ENCODE measurements at regions not wholly inside any gene's neighbourhood (a gene's known extent, or its start where the extent isn't known, plus 50 kb on each side); places are given as distances from the start of the nearest gene placed in this dataset.

GRCh38 chr13:57784633-57785032 lies 153.1 kb downstream of the PCDH17 start:
- no peak for DNase-seq (ENCODE audit: low read depth, low spot score)

DNA sequence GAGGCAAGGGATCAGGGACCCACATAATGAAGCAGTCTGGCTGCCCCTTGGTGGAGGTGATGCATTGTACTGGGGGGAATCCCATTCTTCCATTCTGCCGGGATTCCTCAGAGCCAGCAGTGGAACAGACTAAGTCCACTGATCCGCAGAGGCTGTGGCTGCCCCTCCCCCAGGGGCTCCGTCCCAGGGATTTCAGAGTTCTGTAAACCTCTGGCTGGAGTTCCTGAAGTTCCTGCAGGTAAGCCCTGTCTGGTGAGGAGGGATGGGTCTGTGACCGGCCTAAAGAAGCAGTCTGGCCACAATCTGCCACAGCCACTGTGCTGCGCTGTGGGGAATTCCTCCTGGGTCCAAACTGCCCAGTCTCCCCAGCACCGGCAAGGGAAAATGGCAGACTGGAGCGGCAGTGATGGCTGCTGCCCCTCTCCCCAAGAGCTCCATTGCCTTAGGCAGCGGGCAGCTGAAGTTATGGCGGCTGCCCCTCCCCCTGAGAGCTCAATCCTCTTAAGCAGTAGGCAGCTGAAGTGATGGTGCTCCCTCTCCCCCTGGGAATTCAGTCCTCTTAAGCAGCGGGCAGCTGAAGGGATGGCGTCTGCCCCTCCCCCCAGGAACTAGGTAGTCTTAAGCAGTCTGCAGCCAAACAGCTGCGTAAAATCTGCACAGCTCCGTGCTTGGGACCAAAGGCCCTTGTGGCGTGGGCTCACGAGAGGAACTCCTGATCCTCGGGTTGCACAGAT lies 155.7 kb downstream of the PCDH17 start:
- DNase-seq (ENCODE audit: low read depth, low spot score), result no peak

DNA sequence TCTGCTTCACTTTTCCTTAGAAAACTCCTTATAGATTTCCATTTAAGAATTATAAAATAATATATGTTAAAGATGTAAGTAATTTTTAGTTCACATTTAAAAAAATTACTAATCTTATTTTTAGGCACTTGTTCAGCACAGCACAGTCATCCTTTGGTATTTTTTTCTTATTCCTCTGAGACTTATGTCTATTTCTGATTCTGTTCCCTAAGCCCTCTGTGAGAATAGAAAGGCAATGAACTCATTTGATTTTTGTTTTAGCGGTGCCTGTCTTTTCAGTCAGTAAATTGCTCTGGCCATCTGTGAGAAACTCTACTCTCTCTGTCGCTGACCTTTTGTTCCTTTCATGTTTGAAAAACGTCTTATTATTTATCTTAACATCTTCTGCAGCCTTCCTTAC lies 168.1 kb downstream of the PCDH17 start:
- DNase-seq (ENCODE audit: low read depth, low spot score), result no peak

DNA sequence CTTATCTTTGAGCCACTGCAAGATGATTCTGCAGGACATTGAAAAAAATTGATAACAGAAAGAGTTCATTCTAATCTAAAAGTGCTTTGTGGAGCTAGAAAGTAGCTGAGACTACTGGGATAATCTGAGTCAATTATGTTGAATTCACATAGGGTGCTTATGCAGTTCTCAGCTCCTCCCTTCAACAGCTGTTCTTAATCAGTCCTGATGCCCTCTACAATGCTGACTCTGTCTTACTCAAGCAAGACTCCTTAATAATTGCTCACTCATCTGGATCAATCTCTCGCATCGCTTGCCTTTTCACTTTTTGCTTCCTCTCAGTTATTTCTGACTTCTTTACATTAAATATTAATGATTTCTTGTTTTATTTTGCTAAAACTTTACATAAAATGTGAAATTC lies 182.1 kb downstream of the PCDH17 start:
- DNase-seq (ENCODE audit: low read depth, low spot score), result no peak

GRCh38 chr13:57815600-57815999 lies 184.1 kb downstream of the PCDH17 start:
- no peak for DNase-seq (ENCODE audit: low read depth, low spot score)

DNA sequence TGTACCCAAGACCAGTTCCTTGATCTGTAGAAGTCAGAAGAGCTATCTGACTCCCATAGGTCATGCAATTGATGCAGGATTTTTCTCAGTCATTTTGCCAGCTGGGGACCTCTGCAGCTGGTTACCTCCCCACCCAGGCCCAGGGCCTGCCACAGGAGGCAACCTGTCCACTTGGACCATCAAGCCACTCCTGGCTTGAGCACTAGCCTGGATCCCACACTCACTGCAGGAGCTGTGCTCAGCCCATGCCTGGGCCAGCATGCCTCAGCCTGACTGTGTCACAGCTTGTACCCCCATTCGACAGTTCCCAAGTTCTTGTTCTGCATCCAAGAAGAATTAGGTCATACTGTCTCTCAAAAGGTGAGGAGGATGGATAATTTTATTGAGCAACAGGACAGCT lies 189.4 kb downstream of the PCDH17 start:
- no peak for DNase-seq (ENCODE audit: low read depth, low spot score)

- no peak for DNase-seq (ENCODE audit: low read depth, low spot score)
These were observed 192.2 kb downstream of the PCDH17 start for GRCh38 chr13:57823704-57824103.

DNA sequence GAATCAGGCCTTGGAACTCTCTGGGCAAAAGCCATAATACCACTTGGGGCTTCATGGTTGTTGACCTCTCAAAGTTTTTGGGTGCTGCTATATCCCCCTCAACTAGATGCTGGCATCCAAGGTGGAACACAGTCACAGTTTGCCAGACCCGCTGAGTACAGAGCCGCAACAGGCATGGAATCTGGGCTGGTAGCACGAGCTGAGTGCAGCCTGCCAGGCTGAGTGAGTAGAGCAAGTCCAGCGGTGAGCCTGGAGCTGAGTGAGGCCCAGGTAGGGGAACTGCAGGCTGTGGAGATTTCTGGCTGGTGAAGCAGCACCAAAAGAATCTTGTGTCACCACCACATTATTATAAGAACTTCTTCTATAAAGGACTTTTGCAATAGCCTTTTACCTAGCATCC lies 192.6 kb downstream of the PCDH17 start:
- DNase-seq (ENCODE audit: low read depth, low spot score), result no peak

DNA sequence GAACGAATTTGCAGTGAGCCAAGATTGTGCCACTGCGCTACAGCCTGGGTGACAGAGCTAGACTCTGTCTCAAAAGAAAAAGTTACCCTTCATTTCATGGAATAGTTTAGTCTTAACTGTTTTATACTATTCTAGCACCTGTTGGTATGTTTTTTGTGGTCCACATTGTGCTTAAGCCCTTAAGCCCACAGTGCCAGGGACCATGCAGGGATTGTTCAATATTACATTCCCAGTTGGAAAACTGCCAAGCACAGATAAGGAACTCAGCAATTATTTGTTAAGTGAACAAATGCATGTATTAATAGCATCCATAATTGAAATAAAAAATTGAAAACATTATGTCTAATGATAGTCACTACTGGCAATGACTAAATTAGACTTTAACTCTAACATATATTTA lies 193.5 kb downstream of the PCDH17 start:
- no peak for DNase-seq (ENCODE audit: low read depth, low spot score)

DNA sequence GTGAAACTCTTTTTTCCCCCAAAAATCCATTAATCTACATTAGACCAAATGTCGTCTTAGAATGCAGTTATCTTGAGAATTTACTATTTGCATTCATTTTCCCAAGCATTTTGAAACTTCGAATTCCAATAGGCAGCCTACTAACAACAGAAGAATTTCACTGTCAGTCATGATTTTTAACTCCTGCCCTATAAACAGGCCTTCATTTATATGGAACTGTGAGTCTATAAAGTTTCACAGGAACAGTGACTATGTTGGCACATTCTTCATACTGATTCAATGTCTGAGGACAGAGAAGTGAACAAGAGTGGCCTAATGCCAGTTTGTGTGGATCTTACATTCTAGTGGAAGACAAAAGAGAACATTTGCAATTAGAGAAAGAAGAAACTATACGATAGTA lies 198.0 kb downstream of the PCDH17 start:
- DNase-seq (ENCODE audit: low read depth, low spot score), result no peak

GRCh38 chr13:57832187-57832586 lies 200.6 kb downstream of the PCDH17 start:
- DNase-seq (ENCODE audit: low read depth, low spot score), result no peak

GRCh38 chr13:57837801-57838200 lies 206.3 kb downstream of the PCDH17 start:
- DNase-seq (ENCODE audit: low read depth, low spot score), result no peak

DNA sequence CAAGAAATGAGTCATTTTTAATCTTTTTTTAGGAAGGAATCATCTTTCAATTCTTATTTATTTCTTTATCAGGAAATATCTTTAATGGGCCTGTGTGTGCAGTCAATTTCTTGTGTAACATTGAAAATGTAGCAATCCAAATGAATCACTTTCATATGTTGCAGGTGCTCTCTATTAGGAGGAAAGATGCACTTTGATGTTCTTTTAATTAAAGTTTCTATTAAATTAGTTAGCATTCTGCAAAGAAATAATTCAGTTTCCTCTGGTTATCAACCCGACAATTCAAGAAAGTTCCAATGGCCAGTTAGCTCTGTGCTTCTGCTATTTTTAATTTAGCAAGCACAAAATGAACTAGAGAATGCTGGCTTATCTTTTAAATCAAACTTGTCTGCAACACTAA lies 212.0 kb downstream of the PCDH17 start:
- no peak for DNase-seq (ENCODE audit: low read depth, low spot score)

DNA sequence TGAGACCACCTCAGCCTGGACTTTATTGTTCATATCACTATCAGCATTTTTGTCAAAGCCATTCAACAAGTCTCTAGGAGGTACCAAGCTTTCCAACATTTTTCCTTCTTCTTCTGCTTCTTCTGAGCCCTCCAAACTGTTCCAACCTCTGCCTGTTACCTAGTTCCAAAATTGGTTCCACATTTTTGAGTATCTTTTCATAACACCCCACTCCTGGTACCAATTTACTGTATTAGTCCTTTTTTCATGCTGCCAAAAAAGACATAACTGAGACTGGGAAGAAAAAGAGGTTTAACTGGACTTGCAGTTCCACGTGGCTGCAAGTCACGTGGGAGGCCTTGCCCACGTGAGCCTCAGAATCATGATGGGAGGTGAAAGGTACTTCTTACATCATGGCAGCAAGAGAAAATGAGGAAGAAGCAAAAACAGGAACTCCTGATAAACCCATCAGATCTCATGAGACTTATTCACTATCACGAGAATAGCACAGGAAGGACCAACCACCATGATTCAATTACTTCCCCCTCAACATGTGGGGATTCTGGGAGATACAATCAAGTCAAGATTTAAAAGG lies 215.1 kb downstream of the PCDH17 start:
- no peak for DNase-seq (ENCODE audit: low read depth, low spot score)

DNA sequence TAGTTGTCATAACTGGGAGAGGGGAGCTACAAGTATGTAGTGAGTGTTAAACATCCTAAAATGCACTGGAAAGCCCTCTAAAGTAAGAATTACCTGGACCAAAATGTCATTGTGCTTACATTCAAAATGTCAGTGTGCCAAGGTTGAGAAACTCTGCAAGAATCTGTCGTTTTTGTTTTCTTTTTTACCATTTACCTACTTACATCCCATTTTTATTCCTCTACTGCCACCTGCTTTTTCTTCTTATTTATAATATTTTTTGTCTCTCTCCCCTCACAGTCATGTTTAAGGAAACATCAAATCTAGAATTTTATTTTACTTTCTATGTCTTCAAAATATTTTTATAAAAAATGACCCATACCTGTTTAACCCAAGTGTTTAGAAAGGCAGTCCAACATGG lies 226.4 kb downstream of the PCDH17 start:
- no peak for DNase-seq (ENCODE audit: low read depth, low spot score)

- no peak for DNase-seq (ENCODE audit: low read depth, low spot score)
These were observed 226.8 kb downstream of the PCDH17 start for GRCh38 chr13:57858376-57858775.

GRCh38 chr13:57862879-57863278 lies 231.3 kb downstream of the PCDH17 start:
- no peak for DNase-seq (ENCODE audit: low read depth, low spot score)

- no peak for DNase-seq (ENCODE audit: low read depth, low spot score)
These were observed 234.2 kb downstream of the PCDH17 start for GRCh38 chr13:57865600-57866294.

- no peak for DNase-seq (ENCODE audit: low read depth, low spot score)
These were observed 243.0 kb downstream of the PCDH17 start for GRCh38 chr13:57874530-57874929.

DNA sequence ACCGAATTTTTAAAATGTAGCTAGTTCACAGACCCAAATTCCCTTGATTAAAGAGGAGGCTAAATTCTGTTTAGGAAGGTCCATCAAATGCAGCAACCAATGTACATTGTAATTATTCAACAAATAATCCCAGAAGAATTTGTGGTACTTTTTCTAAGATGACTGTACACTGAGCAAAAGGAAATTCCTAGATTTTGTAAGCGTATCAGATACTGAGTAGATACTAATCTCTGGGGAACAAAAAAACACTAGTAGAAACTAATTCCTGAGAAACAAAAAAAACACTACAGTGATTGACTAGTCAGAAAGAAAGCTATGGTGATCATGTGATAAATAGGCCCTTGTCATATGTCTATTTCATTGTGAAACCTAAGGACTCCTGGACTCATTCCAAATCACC lies 246.1 kb downstream of the PCDH17 start:
- DNase-seq (ENCODE audit: low read depth, low spot score), result no peak

DNA sequence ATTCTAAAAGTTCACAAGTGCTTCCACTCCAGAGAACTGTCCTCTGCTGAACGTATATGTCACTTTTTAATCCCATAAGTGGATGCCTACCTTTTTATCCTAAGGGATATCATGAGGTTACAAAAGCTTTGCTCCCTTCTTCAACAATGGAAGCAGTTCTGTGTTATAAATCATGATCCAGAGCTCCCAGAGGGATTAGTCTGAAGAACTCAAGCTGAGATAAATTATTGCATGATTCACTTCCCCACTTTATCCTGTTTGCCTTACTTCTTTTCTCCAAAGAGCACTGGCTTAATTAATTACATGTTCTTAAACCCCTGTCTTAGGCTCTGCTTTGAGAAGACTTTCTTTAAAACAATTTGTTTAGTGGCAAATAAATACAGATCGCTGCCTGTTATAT lies 246.7 kb downstream of the PCDH17 start:
- no peak for DNase-seq (ENCODE audit: low read depth, low spot score)

DNA sequence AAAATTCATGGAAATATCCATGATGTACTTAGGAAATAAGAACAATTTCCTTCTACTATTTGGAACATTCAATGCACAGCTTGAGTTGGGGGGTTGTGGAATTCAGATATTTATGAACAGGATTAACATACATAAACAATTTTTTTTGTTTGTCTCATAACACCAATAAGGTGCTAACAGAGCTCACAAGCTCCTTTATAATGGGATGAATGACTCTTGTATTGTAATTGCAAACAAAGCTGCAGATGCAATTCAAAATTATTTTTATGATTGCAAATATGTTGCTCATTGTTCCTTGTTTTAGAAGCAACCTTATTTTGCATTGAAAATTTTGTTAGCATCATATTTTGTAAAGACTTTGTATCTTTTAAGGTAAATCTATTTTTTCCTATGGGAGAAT lies 265.7 kb downstream of the PCDH17 start:
- DNase-seq (ENCODE audit: low read depth, low spot score), result no peak

DNA sequence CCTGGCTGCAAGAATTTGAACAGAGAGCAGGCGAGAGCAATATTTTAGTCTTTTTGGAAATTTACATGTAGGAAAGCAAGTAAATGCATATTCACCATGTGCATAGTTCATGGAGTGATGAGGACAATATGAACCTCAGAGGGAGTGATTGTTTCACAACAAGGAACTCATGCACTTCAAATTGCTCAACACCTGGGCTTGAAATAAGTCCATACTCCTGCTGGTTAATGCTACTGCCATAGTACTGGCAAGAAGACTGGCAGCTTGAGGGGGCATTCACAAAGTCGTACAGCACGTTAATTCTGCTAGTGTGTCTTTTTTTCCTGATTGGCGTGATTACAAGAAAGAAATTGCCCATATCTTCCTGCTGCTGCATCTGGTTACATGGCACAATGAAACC lies 267.6 kb downstream of the PCDH17 start:
- DNase-seq (ENCODE audit: low read depth, low spot score), result no peak
